ENCODE measurements at regions not wholly inside any gene's neighbourhood (a gene's known extent, or its start where the extent isn't known, plus 50 kb on each side); places are given as distances from the start of the nearest gene placed in this dataset.

DNA sequence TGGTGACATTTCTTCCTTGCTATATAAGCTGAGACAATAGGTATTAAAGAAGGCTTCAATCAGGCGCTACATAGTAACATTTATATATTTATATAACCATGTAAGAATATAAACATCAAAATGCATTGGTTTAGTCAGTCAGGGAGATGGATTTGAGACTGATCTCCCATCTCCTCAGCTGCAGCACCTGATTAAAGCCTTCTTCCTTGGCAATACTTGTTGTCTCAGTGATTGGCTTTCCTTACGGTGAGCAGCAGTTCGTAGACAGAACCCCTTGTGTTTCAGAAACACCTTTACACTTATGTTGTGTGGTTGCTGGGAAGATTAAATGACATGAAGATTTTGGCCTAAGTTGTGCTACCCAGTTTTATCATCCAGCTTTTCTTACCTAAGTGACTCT is 323.3 kb upstream of the DUSP10 start:
- DNase-seq (ENCODE audit: low spot score) (no peak), ATAC-seq (no peak)
- ChIA-PET POLR2A (no interaction called here), CTCF (no interaction called here)
- peaks cover 5% of the 10 kb centered on the region; the same call in 1 of the 2 replicates for H3K4me1 Mint-ChIP-seq
- no peak overlapping the region for H3K4me3 Mint-ChIP-seq
- H3K9me3 Mint-ChIP-seq = peaks cover 47% of the 10 kb centered on the region
- H3K36me3 Mint-ChIP-seq = peaks cover 43% of the 10 kb centered on the region
- H3K27me3 Mint-ChIP-seq (ENCODE audit: low read depth) = no peaks in the 10 kb centered on the region
- TF ChIP-seq PRRX2 (CRISPR knock-in tag; IDR thresholded peaks at IDR 0.05) (no peak), ZNF219 (CRISPR knock-in tag; IDR thresholded peaks at IDR 0.05; ENCODE audit: borderline replicate concordance) (no peak), SMAD3 (CRISPR knock-in tag; IDR thresholded peaks at IDR 0.05; ENCODE audit: borderline replicate concordance) (no peak), RELA (CRISPR knock-in tag; IDR thresholded peaks at IDR 0.05; ENCODE audit: borderline replicate concordance) (no peak), TP53 (CRISPR knock-in tag; IDR thresholded peaks at IDR 0.05) (no peak), NR1H2 (CRISPR knock-in tag; IDR thresholded peaks at IDR 0.05) (no peak), NFYB (CRISPR knock-in tag; conservative IDR thresholded peaks at IDR 0.05; ENCODE audit: low read depth) (no peak), ZNF671 (CRISPR knock-in tag; IDR thresholded peaks at IDR 0.05) (no peak), TCF7 (CRISPR knock-in tag; IDR thresholded peaks at IDR 0.05; ENCODE audit: low read depth) (no peak), CREM (CRISPR knock-in tag; IDR thresholded peaks at IDR 0.05) (no peak)
- TF ChIP-seq, protein P1, sequence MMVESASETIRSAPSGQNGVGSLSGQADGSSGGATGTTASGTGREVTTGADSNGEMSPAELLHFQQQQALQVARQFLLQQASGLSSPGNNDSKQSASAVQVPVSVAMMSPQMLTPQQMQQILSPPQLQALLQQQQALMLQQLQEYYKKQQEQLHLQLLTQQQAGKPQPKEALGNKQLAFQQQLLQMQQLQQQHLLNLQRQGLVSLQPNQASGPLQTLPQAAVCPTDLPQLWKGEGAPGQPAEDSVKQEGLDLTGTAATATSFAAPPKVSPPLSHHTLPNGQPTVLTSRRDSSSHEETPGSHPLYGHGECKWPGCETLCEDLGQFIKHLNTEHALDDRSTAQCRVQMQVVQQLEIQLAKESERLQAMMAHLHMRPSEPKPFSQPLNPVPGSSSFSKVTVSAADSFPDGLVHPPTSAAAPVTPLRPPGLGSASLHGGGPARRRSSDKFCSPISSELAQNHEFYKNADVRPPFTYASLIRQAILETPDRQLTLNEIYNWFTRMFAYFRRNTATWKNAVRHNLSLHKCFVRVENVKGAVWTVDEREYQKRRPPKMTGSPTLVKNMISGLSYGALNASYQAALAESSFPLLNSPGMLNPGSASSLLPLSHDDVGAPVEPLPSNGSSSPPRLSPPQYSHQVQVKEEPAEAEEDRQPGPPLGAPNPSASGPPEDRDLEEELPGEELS (CRISPR knock-in tag; IDR thresholded peaks at IDR 0.05) = no peak
- TF ChIP-seq, protein P2, sequence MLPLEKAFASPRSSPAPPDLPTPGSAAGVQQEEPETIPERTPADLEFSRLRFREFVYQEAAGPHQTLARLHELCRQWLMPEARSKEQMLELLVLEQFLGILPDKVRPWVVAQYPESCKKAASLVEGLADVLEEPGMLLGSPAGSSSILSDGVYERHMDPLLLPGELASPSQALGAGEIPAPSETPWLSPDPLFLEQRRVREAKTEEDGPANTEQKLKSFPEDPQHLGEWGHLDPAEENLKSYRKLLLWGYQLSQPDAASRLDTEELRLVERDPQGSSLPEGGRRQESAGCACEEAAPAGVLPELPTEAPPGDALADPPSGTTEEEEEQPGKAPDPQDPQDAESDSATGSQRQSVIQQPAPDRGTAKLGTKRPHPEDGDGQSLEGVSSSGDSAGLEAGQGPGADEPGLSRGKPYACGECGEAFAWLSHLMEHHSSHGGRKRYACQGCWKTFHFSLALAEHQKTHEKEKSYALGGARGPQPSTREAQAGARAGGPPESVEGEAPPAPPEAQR (CRISPR knock-in tag; IDR thresholded peaks at IDR 0.05) = no peak
- TF ChIP-seq, protein P3, sequence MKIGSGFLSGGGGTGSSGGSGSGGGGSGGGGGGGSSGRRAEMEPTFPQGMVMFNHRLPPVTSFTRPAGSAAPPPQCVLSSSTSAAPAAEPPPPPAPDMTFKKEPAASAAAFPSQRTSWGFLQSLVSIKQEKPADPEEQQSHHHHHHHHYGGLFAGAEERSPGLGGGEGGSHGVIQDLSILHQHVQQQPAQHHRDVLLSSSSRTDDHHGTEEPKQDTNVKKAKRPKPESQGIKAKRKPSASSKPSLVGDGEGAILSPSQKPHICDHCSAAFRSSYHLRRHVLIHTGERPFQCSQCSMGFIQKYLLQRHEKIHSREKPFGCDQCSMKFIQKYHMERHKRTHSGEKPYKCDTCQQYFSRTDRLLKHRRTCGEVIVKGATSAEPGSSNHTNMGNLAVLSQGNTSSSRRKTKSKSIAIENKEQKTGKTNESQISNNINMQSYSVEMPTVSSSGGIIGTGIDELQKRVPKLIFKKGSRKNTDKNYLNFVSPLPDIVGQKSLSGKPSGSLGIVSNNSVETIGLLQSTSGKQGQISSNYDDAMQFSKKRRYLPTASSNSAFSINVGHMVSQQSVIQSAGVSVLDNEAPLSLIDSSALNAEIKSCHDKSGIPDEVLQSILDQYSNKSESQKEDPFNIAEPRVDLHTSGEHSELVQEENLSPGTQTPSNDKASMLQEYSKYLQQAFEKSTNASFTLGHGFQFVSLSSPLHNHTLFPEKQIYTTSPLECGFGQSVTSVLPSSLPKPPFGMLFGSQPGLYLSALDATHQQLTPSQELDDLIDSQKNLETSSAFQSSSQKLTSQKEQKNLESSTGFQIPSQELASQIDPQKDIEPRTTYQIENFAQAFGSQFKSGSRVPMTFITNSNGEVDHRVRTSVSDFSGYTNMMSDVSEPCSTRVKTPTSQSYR (CRISPR knock-in tag; IDR thresholded peaks at IDR 0.05) = no peak
- TF ChIP-seq, protein P4, sequence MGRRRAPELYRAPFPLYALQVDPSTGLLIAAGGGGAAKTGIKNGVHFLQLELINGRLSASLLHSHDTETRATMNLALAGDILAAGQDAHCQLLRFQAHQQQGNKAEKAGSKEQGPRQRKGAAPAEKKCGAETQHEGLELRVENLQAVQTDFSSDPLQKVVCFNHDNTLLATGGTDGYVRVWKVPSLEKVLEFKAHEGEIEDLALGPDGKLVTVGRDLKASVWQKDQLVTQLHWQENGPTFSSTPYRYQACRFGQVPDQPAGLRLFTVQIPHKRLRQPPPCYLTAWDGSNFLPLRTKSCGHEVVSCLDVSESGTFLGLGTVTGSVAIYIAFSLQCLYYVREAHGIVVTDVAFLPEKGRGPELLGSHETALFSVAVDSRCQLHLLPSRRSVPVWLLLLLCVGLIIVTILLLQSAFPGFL (CRISPR knock-in tag; IDR thresholded peaks at IDR 0.05; ENCODE audit: borderline replicate concordance) = no peak
- TF ChIP-seq, protein P5, sequence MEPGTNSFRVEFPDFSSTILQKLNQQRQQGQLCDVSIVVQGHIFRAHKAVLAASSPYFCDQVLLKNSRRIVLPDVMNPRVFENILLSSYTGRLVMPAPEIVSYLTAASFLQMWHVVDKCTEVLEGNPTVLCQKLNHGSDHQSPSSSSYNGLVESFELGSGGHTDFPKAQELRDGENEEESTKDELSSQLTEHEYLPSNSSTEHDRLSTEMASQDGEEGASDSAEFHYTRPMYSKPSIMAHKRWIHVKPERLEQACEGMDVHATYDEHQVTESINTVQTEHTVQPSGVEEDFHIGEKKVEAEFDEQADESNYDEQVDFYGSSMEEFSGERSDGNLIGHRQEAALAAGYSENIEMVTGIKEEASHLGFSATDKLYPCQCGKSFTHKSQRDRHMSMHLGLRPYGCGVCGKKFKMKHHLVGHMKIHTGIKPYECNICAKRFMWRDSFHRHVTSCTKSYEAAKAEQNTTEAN (CRISPR knock-in tag; IDR thresholded peaks at IDR 0.05) = no peak
- TF ChIP-seq, protein P6, sequence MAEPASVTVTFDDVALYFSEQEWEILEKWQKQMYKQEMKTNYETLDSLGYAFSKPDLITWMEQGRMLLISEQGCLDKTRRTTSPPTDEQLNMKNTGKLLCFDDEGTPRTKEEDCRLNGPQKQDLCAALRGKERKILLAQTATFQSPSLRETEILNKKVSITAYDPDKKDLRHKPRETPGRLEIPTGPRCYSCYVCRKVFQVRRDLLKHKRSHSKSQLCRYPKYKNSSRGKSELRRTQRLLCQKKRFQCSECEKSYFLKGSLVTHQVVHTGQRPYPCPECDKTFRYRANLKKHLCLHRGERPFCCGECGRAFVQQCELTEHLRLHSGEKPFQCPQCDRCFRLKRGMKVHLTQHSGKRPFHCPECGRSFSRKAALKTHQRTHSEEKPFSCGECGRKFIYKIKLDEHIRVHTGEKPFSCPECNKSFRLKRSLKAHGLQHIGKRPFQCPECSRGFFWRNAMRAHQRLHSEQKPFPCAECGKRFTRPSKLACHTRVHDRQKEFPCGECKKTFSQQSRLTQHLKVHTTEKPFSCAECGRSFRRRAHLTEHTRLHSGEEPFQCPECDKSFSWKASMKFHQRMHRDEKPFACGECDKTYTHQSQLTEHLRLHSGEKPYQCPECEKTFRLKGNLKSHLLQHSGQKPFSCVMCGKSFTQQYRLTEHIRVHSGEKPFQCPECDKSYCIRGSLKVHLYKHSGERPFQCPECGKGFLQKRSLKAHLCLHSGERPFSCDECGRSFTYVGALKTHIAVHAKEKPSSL (CRISPR knock-in tag; conservative IDR thresholded peaks at IDR 0.05) = no peak
- TF ChIP-seq, protein P7, sequence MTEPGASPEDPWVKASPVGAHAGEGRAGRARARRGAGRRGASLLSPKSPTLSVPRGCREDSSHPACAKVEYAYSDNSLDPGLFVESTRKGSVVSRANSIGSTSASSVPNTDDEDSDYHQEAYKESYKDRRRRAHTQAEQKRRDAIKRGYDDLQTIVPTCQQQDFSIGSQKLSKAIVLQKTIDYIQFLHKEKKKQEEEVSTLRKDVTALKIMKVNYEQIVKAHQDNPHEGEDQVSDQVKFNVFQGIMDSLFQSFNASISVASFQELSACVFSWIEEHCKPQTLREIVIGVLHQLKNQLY (CRISPR knock-in tag; IDR thresholded peaks at IDR 0.05) = no peak
- TF ChIP-seq, protein P8, sequence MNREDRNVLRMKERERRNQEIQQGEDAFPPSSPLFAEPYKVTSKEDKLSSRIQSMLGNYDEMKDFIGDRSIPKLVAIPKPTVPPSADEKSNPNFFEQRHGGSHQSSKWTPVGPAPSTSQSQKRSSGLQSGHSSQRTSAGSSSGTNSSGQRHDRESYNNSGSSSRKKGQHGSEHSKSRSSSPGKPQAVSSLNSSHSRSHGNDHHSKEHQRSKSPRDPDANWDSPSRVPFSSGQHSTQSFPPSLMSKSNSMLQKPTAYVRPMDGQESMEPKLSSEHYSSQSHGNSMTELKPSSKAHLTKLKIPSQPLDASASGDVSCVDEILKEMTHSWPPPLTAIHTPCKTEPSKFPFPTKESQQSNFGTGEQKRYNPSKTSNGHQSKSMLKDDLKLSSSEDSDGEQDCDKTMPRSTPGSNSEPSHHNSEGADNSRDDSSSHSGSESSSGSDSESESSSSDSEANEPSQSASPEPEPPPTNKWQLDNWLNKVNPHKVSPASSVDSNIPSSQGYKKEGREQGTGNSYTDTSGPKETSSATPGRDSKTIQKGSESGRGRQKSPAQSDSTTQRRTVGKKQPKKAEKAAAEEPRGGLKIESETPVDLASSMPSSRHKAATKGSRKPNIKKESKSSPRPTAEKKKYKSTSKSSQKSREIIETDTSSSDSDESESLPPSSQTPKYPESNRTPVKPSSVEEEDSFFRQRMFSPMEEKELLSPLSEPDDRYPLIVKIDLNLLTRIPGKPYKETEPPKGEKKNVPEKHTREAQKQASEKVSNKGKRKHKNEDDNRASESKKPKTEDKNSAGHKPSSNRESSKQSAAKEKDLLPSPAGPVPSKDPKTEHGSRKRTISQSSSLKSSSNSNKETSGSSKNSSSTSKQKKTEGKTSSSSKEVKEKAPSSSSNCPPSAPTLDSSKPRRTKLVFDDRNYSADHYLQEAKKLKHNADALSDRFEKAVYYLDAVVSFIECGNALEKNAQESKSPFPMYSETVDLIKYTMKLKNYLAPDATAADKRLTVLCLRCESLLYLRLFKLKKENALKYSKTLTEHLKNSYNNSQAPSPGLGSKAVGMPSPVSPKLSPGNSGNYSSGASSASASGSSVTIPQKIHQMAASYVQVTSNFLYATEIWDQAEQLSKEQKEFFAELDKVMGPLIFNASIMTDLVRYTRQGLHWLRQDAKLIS (CRISPR knock-in tag; IDR thresholded peaks at IDR 0.05; ENCODE audit: borderline replicate concordance) = no peak
- no peak overlapping the region for H3K27ac Mint-ChIP-seq

Data from WTC11 (cell line).